Epithelial cell of proximal tubule (primary cell): ENCODE measurements at regions not wholly inside any gene's neighbourhood (a gene's known extent, or its start where the extent isn't known, plus 50 kb on each side); places are given as distances from the start of the nearest gene placed in this dataset.
"Not testable (repeated sequence)": the region's sequence is repeated elsewhere in the genome, so short reads cannot be mapped to it uniquely, and the experiment has no call there.

Source experiments
- DNase-seq: peaks from one replicate; pipeline ENCODE4 v3.0.0-alpha.2; 2011; ENCODE audit warnings: low read depth
- H3K4me3 ChIP-seq: 2 replicates; pipeline ENCODE4 v1.5.1; 2011; ENCODE audit warnings: low read depth, mild to moderate bottlenecking, low read length
- TF ChIP-seq, protein P1 (sequence below): conservative IDR thresholded peaks from 2 replicates; pipeline ENCODE4 v1.5.1; 2012; ENCODE audit warnings: low read depth, mild to moderate bottlenecking, low read length

DNA sequence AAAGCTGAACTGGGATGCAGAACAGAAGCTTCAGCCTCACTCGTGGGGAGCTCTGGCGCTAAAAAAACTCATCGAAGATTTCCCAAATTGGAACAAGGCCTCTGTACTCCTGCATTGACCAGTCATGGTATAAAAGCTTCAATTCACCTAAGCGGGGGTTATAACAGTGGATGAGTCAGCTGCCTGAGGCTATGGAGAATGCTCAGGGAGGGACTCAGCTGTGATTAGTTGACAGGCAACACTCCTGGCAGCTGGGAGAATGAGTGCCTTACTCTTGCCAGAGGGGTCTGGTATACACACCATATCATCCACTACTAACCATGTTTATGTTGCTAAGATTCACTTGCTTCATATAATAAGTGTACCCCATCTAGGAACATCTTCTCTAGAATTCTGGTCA, 350.6 kb upstream of the VRK2 start:
- H3K4me3 ChIP-seq = no peak overlapping the region
- TF ChIP-seq, protein P1, sequence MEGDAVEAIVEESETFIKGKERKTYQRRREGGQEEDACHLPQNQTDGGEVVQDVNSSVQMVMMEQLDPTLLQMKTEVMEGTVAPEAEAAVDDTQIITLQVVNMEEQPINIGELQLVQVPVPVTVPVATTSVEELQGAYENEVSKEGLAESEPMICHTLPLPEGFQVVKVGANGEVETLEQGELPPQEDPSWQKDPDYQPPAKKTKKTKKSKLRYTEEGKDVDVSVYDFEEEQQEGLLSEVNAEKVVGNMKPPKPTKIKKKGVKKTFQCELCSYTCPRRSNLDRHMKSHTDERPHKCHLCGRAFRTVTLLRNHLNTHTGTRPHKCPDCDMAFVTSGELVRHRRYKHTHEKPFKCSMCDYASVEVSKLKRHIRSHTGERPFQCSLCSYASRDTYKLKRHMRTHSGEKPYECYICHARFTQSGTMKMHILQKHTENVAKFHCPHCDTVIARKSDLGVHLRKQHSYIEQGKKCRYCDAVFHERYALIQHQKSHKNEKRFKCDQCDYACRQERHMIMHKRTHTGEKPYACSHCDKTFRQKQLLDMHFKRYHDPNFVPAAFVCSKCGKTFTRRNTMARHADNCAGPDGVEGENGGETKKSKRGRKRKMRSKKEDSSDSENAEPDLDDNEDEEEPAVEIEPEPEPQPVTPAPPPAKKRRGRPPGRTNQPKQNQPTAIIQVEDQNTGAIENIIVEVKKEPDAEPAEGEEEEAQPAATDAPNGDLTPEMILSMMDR = no peak
- DNase-seq = peak; percentile 2

DNA sequence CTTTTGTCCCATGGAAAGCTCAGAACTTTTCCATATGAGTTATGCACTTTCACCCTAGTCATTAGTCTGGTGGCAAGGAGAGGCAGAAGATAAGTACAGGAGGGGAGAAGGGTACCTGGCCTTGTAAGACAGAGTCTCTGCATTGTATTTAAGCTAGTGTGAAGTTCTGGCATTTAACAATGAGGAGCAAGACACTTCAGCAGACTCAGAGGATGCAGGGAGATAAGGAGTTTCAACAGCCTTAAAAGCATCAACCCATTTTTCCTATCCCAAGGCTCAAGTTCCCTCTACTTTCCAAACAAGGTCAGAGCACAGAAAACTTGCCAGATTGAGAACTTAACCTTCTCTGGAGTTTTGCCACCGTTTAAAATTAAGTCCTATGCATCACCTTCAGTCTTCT, 348.2 kb upstream of the VRK2 start:
- H3K4me3 ChIP-seq = no peak overlapping the region
- no peak for DNase-seq
- TF ChIP-seq, protein P1 = no peak

DNA sequence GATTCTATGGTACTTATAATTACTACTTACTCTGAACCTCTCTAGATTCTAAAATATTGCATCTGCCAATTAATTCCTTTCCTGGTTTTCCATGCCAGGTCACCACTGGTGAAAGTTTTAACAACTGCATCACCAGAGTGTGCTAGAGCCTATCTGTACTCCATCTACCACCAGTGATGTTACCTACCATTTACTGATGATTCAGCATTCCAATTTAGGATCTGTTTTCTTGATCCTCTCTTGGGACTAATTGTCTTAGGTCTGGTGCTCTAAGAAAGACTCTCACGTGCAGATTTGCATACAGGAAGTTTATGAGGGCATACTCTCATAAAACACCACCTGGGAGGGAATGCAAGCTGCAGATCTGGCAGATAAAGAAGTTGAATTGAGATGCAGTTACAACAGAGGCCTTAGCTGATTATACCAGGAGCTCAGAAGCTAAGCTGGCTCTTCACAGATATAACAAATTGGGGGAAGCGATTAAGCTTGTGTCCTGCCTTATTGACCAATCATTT, 347.6 kb upstream of the VRK2 start:
- TF ChIP-seq, protein P1 = no peak
- no peak overlapping the region for H3K4me3 ChIP-seq
- DNase-seq = no peak

DNA sequence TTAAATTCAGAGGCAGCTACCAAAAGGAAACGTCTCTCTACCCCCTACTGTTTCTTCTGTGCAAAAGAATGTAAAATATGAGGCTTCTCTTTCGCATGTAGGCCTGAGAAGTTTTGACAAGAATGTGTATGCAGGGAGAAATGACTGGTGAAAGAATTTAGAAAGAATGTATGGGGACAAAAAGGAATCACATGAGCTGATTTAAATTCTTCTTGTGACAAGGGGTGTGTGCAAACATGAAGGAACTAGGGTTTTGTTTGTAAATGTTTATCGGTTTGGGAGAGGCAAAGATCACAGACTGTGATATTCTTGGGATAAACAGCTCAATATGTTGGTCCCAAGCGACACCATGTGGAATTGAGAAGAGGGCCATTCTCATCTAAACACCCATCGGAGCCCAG, 345.2 kb upstream of the VRK2 start:
- no peak overlapping the region for H3K4me3 ChIP-seq
- TF ChIP-seq, protein P1 = no peak

DNA sequence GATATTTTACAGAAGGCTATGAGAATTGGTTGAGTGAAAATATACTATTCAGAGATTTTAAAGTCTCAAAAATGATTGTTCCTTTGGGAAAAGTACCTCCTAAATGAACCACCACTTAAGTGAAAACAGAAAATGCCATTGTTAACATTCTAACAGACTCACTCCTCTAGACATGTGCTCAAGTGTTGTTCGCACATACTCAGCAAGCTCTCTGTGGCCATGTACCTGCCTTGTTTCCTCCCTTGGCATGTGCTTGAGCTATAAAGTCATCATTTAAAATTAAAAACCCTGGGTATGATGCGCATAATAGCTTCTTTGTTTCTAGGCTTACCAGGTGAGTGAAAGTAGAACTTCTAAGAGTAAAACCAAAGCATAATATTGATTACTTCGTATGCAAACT, 343.2 kb upstream of the VRK2 start:
- no peak for DNase-seq
- no peak overlapping the region for H3K4me3 ChIP-seq
- TF ChIP-seq, protein P1 = no peak

More for the DNA sequence above, 345.2 kb upstream of the VRK2 start:
- peak; percentile 4 for DNase-seq

DNA sequence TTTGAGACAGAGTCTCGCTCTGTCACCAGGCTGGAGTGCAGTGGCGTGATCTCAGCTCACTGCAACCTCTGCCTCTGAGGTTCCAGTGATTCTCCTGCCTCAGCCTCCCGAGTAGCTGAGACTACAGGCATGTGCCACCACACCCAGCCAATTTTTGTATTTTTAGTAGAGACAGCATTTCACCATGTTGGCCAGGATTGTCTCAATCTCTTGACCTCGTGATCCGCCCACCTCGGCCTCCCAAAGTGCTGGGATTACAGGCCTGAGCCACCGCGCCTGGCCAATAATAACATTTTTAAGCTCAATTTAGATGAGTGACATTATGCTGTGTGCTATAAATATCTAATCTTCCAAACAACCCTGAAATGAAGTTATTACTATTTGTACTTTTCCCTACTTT, 338.8 kb upstream of the VRK2 start:
- not testable (repeated sequence) for H3K4me3 ChIP-seq, DNase-seq

DNA sequence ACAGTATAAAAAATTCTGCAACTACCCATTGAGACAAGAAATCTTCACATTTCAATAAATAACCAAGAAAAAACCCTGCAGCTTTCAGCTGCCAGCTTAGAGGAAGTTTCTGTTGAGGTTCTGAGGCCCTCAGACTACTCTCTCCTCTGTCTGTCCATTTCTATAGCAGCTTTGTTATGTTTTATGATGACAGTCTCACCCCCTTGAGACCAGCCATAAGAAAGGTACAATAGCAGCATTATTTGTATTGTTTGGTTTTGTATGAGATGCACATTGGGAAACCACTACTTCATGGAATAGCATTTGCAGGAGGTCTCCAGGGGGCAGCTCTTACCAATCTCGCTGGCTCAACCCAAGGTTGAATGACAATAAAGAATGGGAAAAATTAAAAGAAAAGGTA, 334.6 kb upstream of the VRK2 start:
- TF ChIP-seq, protein P1 = no peak
- no peak for DNase-seq
- no peak overlapping the region for H3K4me3 ChIP-seq
